Upper lobe of left lung (tissue), 6 donors: ENCODE measurements at regions not wholly inside any gene's neighbourhood (a gene's known extent, or its start where the extent isn't known, plus 50 kb on each side); places are given as distances from the start of the nearest gene placed in this dataset.

ENCODE experiments used
- ATAC-seq, 2 donors: fragments of 200-7000 bp; cut with Tn5 transposase; one replicate each; pipeline ENCODE4 v1.9.1; 2022; ENCODE audit warnings: mild to moderate bottlenecking in 2 of 2, moderate library complexity in 2 of 2; ENCODE audit not compliant: low FRiP score in 2 of 2
- DNase-seq, 2 donors: peaks; one replicate each; pipeline ENCODE4 v3.0.0-alpha.2; 2019 to 2020
- H3K27ac ChIP-seq, 4 donors: fragments of 200-600 bp; sonication (generic); one replicate each; pipeline ENCODE4 v1.5.1; 2016 to 2019
- H3K27me3 ChIP-seq, 4 donors: fragments of 200-600 bp; sonication (generic); one replicate each; pipeline ENCODE4 v1.5.1; 2017 to 2019
- H3K36me3 ChIP-seq, 4 donors: fragments of 200-600 bp; sonication (generic); one replicate each; pipeline ENCODE4 v1.5.1; 2016 to 2019
- H3K4me1 ChIP-seq, 4 donors: fragments of 200-600 bp; sonication (generic); one replicate each; pipeline ENCODE4 v1.5.1; 2018 to 2019
- H3K4me3 ChIP-seq, 4 donors: fragments of 200-600 bp; sonication (generic); one replicate each; pipeline ENCODE4 v1.5.1; 2017 to 2019; ENCODE audit warnings: mild to moderate bottlenecking in 2 of 4, moderate library complexity in 1 of 4
- H3K9me3 ChIP-seq, 4 donors: fragments of 200-600 bp; sonication (generic); one replicate each; pipeline ENCODE4 v1.5.1; 2018 to 2019
- EP300 ChIP-seq, 4 donors: sonication (generic); formaldehyde crosslinking; IDR thresholded peaks; one replicate each; pipeline ENCODE4 v1.5.1; 2017; ENCODE audit warnings: antibody characterized with exemption in 4 of 4, control low read depth in 2 of 4
- POLR2A ChIP-seq, 4 donors: fragments of 450-650 bp; IDR thresholded peaks; one replicate each; pipeline ENCODE4 v1.5.1; 2016 to 2017; ENCODE audit warnings: antibody characterized with exemption in 4 of 4, mild to moderate bottlenecking in 2 of 4
- POLR2AphosphoS5 ChIP-seq, 2 donors: sonication (generic); formaldehyde crosslinking; IDR thresholded peaks; one replicate each; pipeline ENCODE4 v1.5.1; 2017; ENCODE audit warnings: antibody characterized with exemption in 2 of 2
- WGBS, 2 donors: methylation state at CpG; one replicate each; pipeline ENCODE4 v1.1.5; 2017 to 2018; 5-methylcytosine and 5-hydroxymethylcytosine counted together
- TF ChIP-seq, protein P1 (sequence below), 6 experiments: fragments of 450-650 bp in 4 of 6; fragments of 200-600 bp in 2 of 6; sonication (generic) in 2 of 6; IDR thresholded peaks; one replicate each; pipeline ENCODE4 v1.5.1; 2016 to 2019; ENCODE audit warnings: antibody characterized with exemption in 6 of 6
- donor health status: DM: no; HTN: no; CAD: no; lungs with moderate emphysema.
- donor health status: DM: no; HTN: yes; CAD: no; lungs with severe emphysema.

DNA sequence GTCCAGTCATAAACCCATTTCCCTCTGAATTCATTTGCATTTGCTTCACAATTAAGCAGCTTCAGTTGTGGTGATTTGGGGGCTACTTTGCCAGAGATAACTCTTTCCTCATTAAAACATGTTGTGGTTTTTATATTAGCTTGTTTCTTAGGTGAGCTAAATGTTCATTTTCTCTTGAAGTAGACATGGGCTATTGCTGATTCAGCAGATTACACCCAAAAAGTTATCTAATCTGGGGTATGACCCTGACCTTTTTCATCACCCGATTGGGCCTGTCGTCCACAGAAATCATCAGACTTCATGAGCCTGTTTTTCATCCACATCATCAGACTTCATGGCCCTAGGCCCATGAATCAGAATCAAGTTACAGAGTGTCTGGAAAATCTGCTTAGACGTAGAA lies 97.5 kb upstream of the KLHL25 start:
- 81 to 93% methylated on average over 3 of the region's 3 CpGs for WGBS, 2 donors
- ATAC-seq (no peak), DNase-seq (no peak)
- H3K36me3 ChIP-seq = no peaks in the 10 kb centered on the region
- TF ChIP-seq EP300 (IDR thresholded peaks at IDR 0.05) = no peak
- TF ChIP-seq, protein P1, sequence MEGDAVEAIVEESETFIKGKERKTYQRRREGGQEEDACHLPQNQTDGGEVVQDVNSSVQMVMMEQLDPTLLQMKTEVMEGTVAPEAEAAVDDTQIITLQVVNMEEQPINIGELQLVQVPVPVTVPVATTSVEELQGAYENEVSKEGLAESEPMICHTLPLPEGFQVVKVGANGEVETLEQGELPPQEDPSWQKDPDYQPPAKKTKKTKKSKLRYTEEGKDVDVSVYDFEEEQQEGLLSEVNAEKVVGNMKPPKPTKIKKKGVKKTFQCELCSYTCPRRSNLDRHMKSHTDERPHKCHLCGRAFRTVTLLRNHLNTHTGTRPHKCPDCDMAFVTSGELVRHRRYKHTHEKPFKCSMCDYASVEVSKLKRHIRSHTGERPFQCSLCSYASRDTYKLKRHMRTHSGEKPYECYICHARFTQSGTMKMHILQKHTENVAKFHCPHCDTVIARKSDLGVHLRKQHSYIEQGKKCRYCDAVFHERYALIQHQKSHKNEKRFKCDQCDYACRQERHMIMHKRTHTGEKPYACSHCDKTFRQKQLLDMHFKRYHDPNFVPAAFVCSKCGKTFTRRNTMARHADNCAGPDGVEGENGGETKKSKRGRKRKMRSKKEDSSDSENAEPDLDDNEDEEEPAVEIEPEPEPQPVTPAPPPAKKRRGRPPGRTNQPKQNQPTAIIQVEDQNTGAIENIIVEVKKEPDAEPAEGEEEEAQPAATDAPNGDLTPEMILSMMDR (IDR thresholded peaks at IDR 0.05) = no peak
- TF ChIP-seq POLR2A (IDR thresholded peaks at IDR 0.05) = no peak
- no peak for TF ChIP-seq POLR2AphosphoS5 (IDR thresholded peaks at IDR 0.05)
- no peak overlapping the region for H3K27ac ChIP-seq
- H3K9me3 ChIP-seq = no peaks in the 10 kb centered on the region
- H3K27me3 ChIP-seq = no peaks in the 10 kb centered on the region
- H3K4me3 ChIP-seq = no peak overlapping the region
- no peaks in the 10 kb centered on the region for H3K4me1 ChIP-seq

DNA sequence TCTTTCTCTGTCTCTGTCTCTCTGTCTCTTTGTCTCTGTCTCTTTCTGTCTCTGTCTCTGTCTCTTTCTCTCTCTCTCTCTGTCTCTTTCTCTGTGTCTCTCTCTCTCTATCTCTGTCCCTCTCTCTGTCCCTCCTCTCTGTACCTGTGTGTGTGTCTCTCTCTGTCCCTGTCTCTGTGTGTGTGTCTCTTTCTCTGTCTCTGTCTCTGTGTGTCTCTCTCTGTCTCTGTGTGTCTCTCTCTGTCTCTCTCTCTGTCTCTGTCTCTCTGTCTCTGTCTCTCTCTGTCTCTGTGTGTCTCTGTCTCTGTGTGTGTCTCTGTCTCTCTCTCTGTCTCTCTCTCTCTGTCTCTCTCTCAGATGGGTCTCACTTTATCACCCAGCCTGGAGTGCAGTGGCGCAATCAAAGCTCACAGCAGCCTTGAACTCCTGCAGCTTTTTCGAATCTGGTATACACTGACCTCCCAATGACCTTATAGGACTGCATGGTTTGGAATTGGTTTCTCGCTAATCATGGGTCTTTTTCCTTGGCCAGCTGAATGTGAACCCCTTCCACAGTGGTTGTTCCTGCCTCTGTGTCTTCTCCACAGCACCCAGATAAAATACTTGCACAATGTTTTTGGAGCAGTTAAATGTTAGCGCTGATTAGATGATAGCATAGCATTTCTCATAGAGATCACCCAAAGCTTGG lies 102.6 kb upstream of the KLHL25 start:
- no peak for TF ChIP-seq EP300 (IDR thresholded peaks at IDR 0.05)
- TF ChIP-seq, protein P1 (IDR thresholded peaks at IDR 0.05) = no peak
- TF ChIP-seq POLR2A (IDR thresholded peaks at IDR 0.05) = no peak
- TF ChIP-seq POLR2AphosphoS5 (IDR thresholded peaks at IDR 0.05) = no peak
- H3K4me1 ChIP-seq = no peaks in the 10 kb centered on the region
- ATAC-seq (no peak), DNase-seq (no peak)
- H3K36me3 ChIP-seq = no peaks in the 10 kb centered on the region
- no peaks in the 10 kb centered on the region for H3K27me3 ChIP-seq
- no peaks in the 10 kb centered on the region for H3K9me3 ChIP-seq
- 56 to 61% methylated on average over 4 of the region's 4 CpGs for WGBS, 2 donors
- H3K4me3 ChIP-seq = no peak overlapping the region
- H3K27ac ChIP-seq = no peak overlapping the region

GRCh38 chr15:85897895-85898717 lies 103.4 kb upstream of the KLHL25 start:
- Histone ChIP-seq H3K36me3 (no peaks in the 10 kb centered on the region), H3K27ac (no peak overlapping the region), H3K27me3 (no peaks in the 10 kb centered on the region), H3K9me3 (no peaks in the 10 kb centered on the region), H3K4me3 (no peak overlapping the region), H3K4me1 (no peaks in the 10 kb centered on the region)
- 53% methylated on average over 13 to 16 of the region's 16 CpGs for WGBS, 2 donors
- DNase-seq (no peak), ATAC-seq (peak in 1 of 2 donors; percentile 29)
- no peak for TF ChIP-seq POLR2A (IDR thresholded peaks at IDR 0.05)
- TF ChIP-seq EP300 (IDR thresholded peaks at IDR 0.05) = no peak
- TF ChIP-seq POLR2AphosphoS5 (IDR thresholded peaks at IDR 0.05) = no peak
- TF ChIP-seq, protein P1 (IDR thresholded peaks at IDR 0.05) = no peak

GRCh38 chr15:85899927-85900326 lies 105.2 kb upstream of the KLHL25 start:
- ATAC-seq (no peak), DNase-seq (no peak)
- Histone ChIP-seq H3K27me3 (no peaks in the 10 kb centered on the region), H3K4me3 (no peak overlapping the region), H3K36me3 (no peaks in the 10 kb centered on the region), H3K27ac (no peak overlapping the region), H3K4me1 (no peaks in the 10 kb centered on the region), H3K9me3 (no peaks in the 10 kb centered on the region)
- WGBS, 2 donors = 72 to 74% methylated on average over 9 of the region's 9 CpGs
- TF ChIP-seq POLR2AphosphoS5 (IDR thresholded peaks at IDR 0.05) (no peak), EP300 (IDR thresholded peaks at IDR 0.05) (no peak), POLR2A (IDR thresholded peaks at IDR 0.05) (no peak)
- TF ChIP-seq, protein P1 (IDR thresholded peaks at IDR 0.05) = no peak
